OCI-LY1 (cell line): ENCODE measurements at regions not wholly inside any gene's neighbourhood (a gene's known extent, or its start where the extent isn't known, plus 50 kb on each side); places are given as distances from the start of the nearest gene placed in this dataset.

ENCODE experiments used
- H2AFZ ChIP-seq: fragments of 200-600 bp; sonication (generic), shearing (Covaris generic); 2 replicates; pipeline ENCODE4 v1.6.0; 2014; ENCODE audit warnings: antibody characterized with exemption, mild to moderate bottlenecking, low read length
- H3F3A ChIP-seq: fragments of 200-600 bp; sonication (generic), shearing (Covaris generic); 2 replicates; pipeline ENCODE4 v1.6.0; 2014; ENCODE audit warnings: mild to moderate bottlenecking, antibody characterized with exemption, low read length, moderate library complexity; ENCODE audit not compliant: insufficient read depth
- H3K27ac ChIP-seq: fragments of 200-600 bp; sonication (generic); 2 replicates; pipeline ENCODE4 v1.5.1; 2014; ENCODE audit warnings: low read length, mixed run types, mild to moderate bottlenecking, low read depth; ENCODE audit not compliant: poor library complexity, severe bottlenecking
- H3K27me3 ChIP-seq: fragments of 200-600 bp; sonication (generic); 2 replicates; pipeline ENCODE4 v1.6.0; 2014; ENCODE audit warnings: antibody characterized with exemption, mild to moderate bottlenecking, low read length, moderate library complexity; ENCODE audit not compliant: insufficient read depth
- H3K36me3 ChIP-seq: fragments of 200-600 bp; sonication (generic); 2 replicates; pipeline ENCODE4 v1.6.1; 2014; ENCODE audit warnings: mild to moderate bottlenecking, antibody characterized with exemption, low read length, moderate library complexity, mixed read lengths; ENCODE audit not compliant: insufficient read depth
- H3K4me1 ChIP-seq: fragments of 200-600 bp; sonication (generic); 2 replicates; pipeline ENCODE4 v1.5.1; 2014; ENCODE audit warnings: mild to moderate bottlenecking, low read length, moderate library complexity; ENCODE audit not compliant: insufficient read depth, severe bottlenecking
- H3K4me2 ChIP-seq: fragments of 200-600 bp; sonication (generic), shearing (Covaris generic); 2 replicates; pipeline ENCODE4 v1.6.1; 2014; ENCODE audit warnings: low read length
- H3K4me3 ChIP-seq: fragments of 200-600 bp; sonication (generic); 2 replicates; pipeline ENCODE4 v1.5.1; 2014; ENCODE audit warnings: low read length, low read depth, mild to moderate bottlenecking, mixed read lengths; ENCODE audit not compliant: poor library complexity, severe bottlenecking
- H3K79me2 ChIP-seq: fragments of 200-600 bp; shearing (Covaris generic); 2 replicates; pipeline ENCODE4 v1.6.1; 2016; ENCODE audit warnings: mixed run types, low read length, mixed read lengths; ENCODE audit not compliant: insufficient read depth
- H3K9ac ChIP-seq: fragments of 200-600 bp; sonication (generic), shearing (Covaris generic); 2 replicates; pipeline ENCODE4 v1.6.1; 2014; ENCODE audit warnings: mild to moderate bottlenecking, low read length, mixed read lengths
- H3K9me2 ChIP-seq: fragments of 200-600 bp; sonication (generic), shearing (Covaris generic); 2 replicates; pipeline ENCODE4 v1.6.1; 2014; ENCODE audit warnings: low read depth, mild to moderate bottlenecking, low read length, mixed read lengths
- H3K9me3 ChIP-seq: fragments of 200-600 bp; shearing (Covaris generic); 2 replicates; pipeline ENCODE4 v1.6.1; 2014; ENCODE audit warnings: low read length, mixed read lengths
- H4K20me1 ChIP-seq: fragments of 200-600 bp; sonication (generic), shearing (Covaris generic); 2 replicates; pipeline ENCODE4 v1.6.0; 2016; ENCODE audit warnings: mild to moderate bottlenecking, low read length; ENCODE audit not compliant: insufficient read depth
- EZH2 ChIP-seq: fragments of 200-600 bp; sonication (generic), shearing (Covaris generic); IDR thresholded peaks from 2 replicates; pipeline ENCODE4 v1.8.0; 2017; ENCODE audit warnings: borderline replicate concordance, mixed run types, mild to moderate bottlenecking, antibody characterized with exemption, low read length, moderate library complexity, mixed read lengths
- TF ChIP-seq, protein P1 (sequence below): fragments of 200-600 bp; sonication (generic), shearing (Covaris generic); IDR thresholded peaks from 2 replicates; pipeline ENCODE4 v1.5.1; 2017; ENCODE audit warnings: mild to moderate bottlenecking, antibody characterized with exemption, low read length, moderate library complexity, mixed read lengths

DNA sequence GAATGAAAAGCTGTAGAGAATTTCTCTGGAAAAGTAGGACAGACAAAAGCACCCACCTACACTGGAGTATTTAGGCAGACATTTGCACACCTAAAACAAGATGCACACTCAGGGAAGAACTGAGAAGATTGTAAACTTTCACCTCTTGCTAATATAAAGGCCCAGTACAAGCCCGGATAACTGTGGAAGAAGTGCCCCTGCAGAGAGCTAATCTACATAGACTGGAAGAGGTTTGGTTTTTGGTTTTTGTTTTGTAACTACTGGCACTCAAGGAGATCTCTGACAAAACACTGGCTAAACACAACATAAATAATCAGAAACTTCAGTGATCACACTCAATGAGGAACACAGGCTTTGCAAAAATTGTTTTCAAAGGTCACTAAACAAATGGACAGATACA is 782.2 kb upstream of the SLC8A1 start:
- Histone ChIP-seq H3K9me2 (no peaks in the 10 kb centered on the region), H3K4me3 (no peak overlapping the region), H4K20me1 (no peaks in the 10 kb centered on the region), H3K27ac (no peak overlapping the region), H3K4me2 (no peak overlapping the region), H3K79me2 (no peaks in the 10 kb centered on the region), H3F3A (no peaks in the 10 kb centered on the region), H3K9me3 (no peaks in the 10 kb centered on the region), H3K36me3 (no peaks in the 10 kb centered on the region), H3K4me1 (no peaks in the 10 kb centered on the region), H3K9ac (no peak overlapping the region), H2AFZ (no peak overlapping the region), H3K27me3 (no peaks in the 10 kb centered on the region)
- TF ChIP-seq, protein P1, sequence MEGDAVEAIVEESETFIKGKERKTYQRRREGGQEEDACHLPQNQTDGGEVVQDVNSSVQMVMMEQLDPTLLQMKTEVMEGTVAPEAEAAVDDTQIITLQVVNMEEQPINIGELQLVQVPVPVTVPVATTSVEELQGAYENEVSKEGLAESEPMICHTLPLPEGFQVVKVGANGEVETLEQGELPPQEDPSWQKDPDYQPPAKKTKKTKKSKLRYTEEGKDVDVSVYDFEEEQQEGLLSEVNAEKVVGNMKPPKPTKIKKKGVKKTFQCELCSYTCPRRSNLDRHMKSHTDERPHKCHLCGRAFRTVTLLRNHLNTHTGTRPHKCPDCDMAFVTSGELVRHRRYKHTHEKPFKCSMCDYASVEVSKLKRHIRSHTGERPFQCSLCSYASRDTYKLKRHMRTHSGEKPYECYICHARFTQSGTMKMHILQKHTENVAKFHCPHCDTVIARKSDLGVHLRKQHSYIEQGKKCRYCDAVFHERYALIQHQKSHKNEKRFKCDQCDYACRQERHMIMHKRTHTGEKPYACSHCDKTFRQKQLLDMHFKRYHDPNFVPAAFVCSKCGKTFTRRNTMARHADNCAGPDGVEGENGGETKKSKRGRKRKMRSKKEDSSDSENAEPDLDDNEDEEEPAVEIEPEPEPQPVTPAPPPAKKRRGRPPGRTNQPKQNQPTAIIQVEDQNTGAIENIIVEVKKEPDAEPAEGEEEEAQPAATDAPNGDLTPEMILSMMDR, result no peak
- TF ChIP-seq EZH2, result no peak

DNA sequence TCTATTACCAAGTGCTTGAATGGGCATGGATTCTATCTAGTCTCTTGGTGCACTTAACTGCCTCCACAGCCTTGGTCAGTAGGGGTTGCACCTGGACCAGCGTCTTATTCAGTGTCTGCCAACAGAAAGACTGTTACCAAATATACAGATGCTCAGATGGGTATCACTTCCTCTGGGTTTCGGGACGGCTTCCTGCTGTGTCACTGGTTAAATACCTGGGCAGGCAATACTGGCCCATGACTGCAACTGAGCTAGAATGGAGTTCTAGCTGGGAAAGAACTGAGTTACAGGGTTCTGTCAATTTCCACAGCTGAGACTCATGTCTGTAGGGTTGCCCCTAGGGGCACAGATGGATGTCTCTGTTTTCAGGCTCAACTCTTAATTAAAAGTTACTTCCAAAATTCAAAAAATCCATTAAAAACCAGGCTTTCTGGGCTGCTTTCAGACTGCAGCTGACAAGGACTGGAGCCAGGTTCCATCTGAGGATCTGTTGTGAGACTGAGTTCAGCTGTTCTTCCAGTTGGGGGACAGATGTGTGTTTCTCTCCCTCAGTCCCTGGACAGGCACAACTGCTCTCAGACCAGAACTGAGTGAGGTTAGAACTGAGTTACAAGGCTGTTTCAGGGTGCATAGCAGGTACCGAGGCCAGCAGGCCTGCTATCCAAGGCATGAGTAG is 789.6 kb upstream of the SLC8A1 start:
- Histone ChIP-seq H4K20me1 (no peaks in the 10 kb centered on the region), H3K9ac (no peak overlapping the region), H3K4me2 (no peak overlapping the region)

DNA sequence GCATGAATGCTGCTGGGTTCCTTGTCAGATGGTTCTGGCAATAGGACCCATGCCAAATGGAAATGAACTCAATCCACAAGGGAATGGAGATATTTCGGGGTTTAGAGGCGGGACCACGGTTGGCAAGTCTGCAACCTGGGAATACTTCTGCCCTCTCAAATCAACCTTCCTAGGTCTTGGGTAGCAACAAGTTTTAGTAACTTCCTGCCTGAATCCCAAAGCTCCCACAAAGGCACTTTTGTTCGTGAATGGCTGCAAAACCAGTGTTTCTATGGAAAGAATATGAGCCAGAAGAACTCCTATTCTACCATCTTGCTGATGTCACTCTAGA is 790.1 kb upstream of the SLC8A1 start:
- Histone ChIP-seq H3K79me2 (no peaks in the 10 kb centered on the region), H3K9me2 (no peaks in the 10 kb centered on the region), H3K9me3 (no peaks in the 10 kb centered on the region), H3K4me1 (no peaks in the 10 kb centered on the region), H3K27ac (no peak overlapping the region), H4K20me1 (no peaks in the 10 kb centered on the region), H3K27me3 (no peaks in the 10 kb centered on the region), H3F3A (no peaks in the 10 kb centered on the region), H3K36me3 (no peaks in the 10 kb centered on the region), H2AFZ (no peak overlapping the region), H3K9ac (no peak overlapping the region), H3K4me2 (no peak overlapping the region), H3K4me3 (no peak overlapping the region)
- TF ChIP-seq, protein P1, result no peak
- no peak for TF ChIP-seq EZH2

More for the DNA sequence above, 789.6 kb upstream of the SLC8A1 start:
- H3K79me2 ChIP-seq, result no peaks in the 10 kb centered on the region
- H3K4me3 ChIP-seq, result no peak overlapping the region
- no peaks in the 10 kb centered on the region for H3K9me3 ChIP-seq
- H3K36me3 ChIP-seq, result no peaks in the 10 kb centered on the region
- no peaks in the 10 kb centered on the region for H3K9me2 ChIP-seq
- H3K27me3 ChIP-seq, result no peaks in the 10 kb centered on the region
- H3F3A ChIP-seq, result no peaks in the 10 kb centered on the region
- TF ChIP-seq EZH2, result no peak
- TF ChIP-seq, protein P1, result no peak
- no peak overlapping the region for H2AFZ ChIP-seq
- H3K4me1 ChIP-seq, result no peaks in the 10 kb centered on the region
- no peak overlapping the region for H3K27ac ChIP-seq
